K562 (cell line): ENCODE measurements at regions not wholly inside any gene's neighbourhood (a gene's known extent, or its start where the extent isn't known, plus 50 kb on each side); places are given as distances from the start of the nearest gene placed in this dataset.

Experiments
- ATAC-seq: fragments of 200-7000 bp; cut with Tn5 transposase; 3 replicates; pipeline ENCODE4 v1.9.1; 2020; ENCODE audit warnings: moderate library complexity
- BruUV-seq: library from RNA; stranded (reverse); fragments of 400-500 nt; replicated peaks from 2 replicates; lab custom pipeline; 2021; lab: Mats Ljungman, UMichigan
- CTCF ChIA-PET: fragments of 300-600 bp; formaldehyde crosslinking; extraction: SDS; loops from one replicate; lab custom pipeline; 2021; ENCODE audit warnings: low intra/inter-chr PET ratio; lab: Yijun Ruan, JAX
- POLR2A ChIA-PET: fragments of 300-600, 350-650 bp; sonication (Branson Sonifier 250); formaldehyde crosslinking; extraction: SDS; loops from one replicate; lab custom pipeline; 2021; ENCODE audit warnings: antibody characterized with exemption, inconsistent platforms; lab: Yijun Ruan, JAX
- DNase-seq, 4 experiments: peaks; one replicate each; pipeline versions ENCODE4 v3.0.0 to v3.0.0-alpha.2; 2011 to 2018; ENCODE audit warnings: low spot score in 3 of 4, mixed read lengths in 3 of 4; ENCODE audit errors: extremely low read depth in 1 of 4
- FAIRE-seq: peaks from 2 replicates; lab custom pipeline; 2011; peaks lifted over from hg19 to GRCh38; lab: Jason Lieb, UNC
- H2AFZ ChIP-seq: 2 replicates; pipeline ENCODE4 v1.6.0; 2011; ENCODE audit warnings: low read depth, low read length, control low read depth, inconsistent platforms
- H3K27ac ChIP-seq: fragments of 200-600 bp; 3 replicates; pipeline ENCODE4 v1.8.0; 2011; ENCODE audit warnings: low read depth, mild to moderate bottlenecking, control low read depth, inconsistent platforms, low read length, moderate library complexity, mixed read lengths; ENCODE audit errors: extremely low read depth
- H3K27me3 ChIP-seq, 2 experiments: fragments of 300-600 bp in 1 of 2; 2 replicates in 1 of 2; 3 replicates in 1 of 2; pipeline versions ENCODE4 v1.6.0 to v1.8.0; 2011; ENCODE audit warnings: inconsistent platforms in 2 of 2, low read length in 2 of 2, mild to moderate bottlenecking in 1 of 2, mixed read lengths in 1 of 2, moderate library complexity in 1 of 2; ENCODE audit not compliant: control insufficient read depth in 2 of 2, insufficient read depth in 2 of 2
- H3K36me3 ChIP-seq: fragments of 300-600 bp; 3 replicates; pipeline ENCODE4 v1.8.0; 2011; ENCODE audit warnings: mild to moderate bottlenecking, low read length, inconsistent platforms; ENCODE audit not compliant: control insufficient read depth, insufficient read depth
- H3K4me1 ChIP-seq, 2 experiments: fragments of 200-600 bp in 1 of 2; replicated peaks in 1 of 2; 2 replicates in 1 of 2; 3 replicates in 1 of 2; pipeline versions ENCODE4 v1.5.1 to v1.8.0; 2011; ENCODE audit warnings: inconsistent platforms in 2 of 2, low read length in 2 of 2, mild to moderate bottlenecking in 1 of 2, mixed read lengths in 1 of 2, moderate library complexity in 1 of 2; ENCODE audit not compliant: control insufficient read depth in 2 of 2, insufficient read depth in 2 of 2
- H3K4me2 ChIP-seq: 2 replicates; pipeline ENCODE4 v1.6.1; 2011; ENCODE audit warnings: low read length, control low read depth, inconsistent platforms, mixed read lengths; ENCODE audit not compliant: insufficient read depth
- H3K4me3 ChIP-seq: fragments of 200-600 bp; sonication (generic), shearing (Covaris generic); 2 replicates; pipeline ENCODE4 v1.5.1; 2016; ENCODE audit warnings: control low read depth, inconsistent platforms
- H3K79me2 ChIP-seq: fragments of 200-600 bp; 3 replicates; pipeline ENCODE4 v1.8.0; 2011; ENCODE audit warnings: low read length, inconsistent platforms; ENCODE audit not compliant: control insufficient read depth, insufficient read depth
- H3K9ac ChIP-seq, 2 experiments: 2 replicates each; pipeline versions ENCODE4 v1.6.0 to v1.6.1; 2011; ENCODE audit warnings: low read depth in 2 of 2, low read length in 2 of 2, control low read depth in 1 of 2, inconsistent platforms in 1 of 2, mild to moderate bottlenecking in 1 of 2, mixed read lengths in 1 of 2; ENCODE audit not compliant: insufficient read depth in 1 of 2
- H3K9me1 ChIP-seq: one replicate; pipeline ENCODE4 v1.6.0; 2011; ENCODE audit warnings: inconsistent platforms, mild to moderate bottlenecking, low read length, moderate library complexity; ENCODE audit not compliant: control insufficient read depth, insufficient read depth
- H3K9me3 ChIP-seq: replicated peaks from 2 replicates; pipeline ENCODE4 v1.5.1; 2011; ENCODE audit warnings: low read depth, low read length, inconsistent platforms; ENCODE audit not compliant: control insufficient read depth, insufficient read depth
- H4K20me1 ChIP-seq: replicated peaks from 2 replicates; pipeline ENCODE4 v1.6.1; 2011; ENCODE audit warnings: low read length, inconsistent platforms, mixed read lengths; ENCODE audit not compliant: control insufficient read depth, insufficient read depth
- BRF2 ChIP-seq: IDR thresholded peaks from 3 replicates; pipeline ENCODE4 v1.6.1; 2011; ENCODE audit warnings: borderline replicate concordance, mild to moderate bottlenecking; ENCODE audit not compliant: insufficient read length, insufficient read depth
- COPS2 ChIP-seq: fragments of 450-650 bp; conservative IDR thresholded peaks from 2 replicates; pipeline ENCODE4 v1.6.1; 2016; ENCODE audit warnings: mild to moderate bottlenecking, moderate library complexity
- CREB5 ChIP-seq: fragments of 250-450 bp; sonication (Bioruptor Pico); IDR thresholded peaks from 2 replicates; pipeline ENCODE4 v1.5.0; 2020; ENCODE audit warnings: mild to moderate bottlenecking
- FOXA3 ChIP-seq, 2 experiments: fragments of 450-650 bp in 1 of 2; sonication (generic) in 1 of 2; formaldehyde crosslinking; IDR thresholded peaks in 1 of 2; conservative IDR thresholded peaks in 1 of 2; 2 replicates each; pipeline versions ENCODE4 v1.4.0 to v1.8.0; 2020 to 2022; ENCODE audit warnings: mild to moderate bottlenecking in 2 of 2, missing genetic modification reagents in 1 of 2
- RAD21 ChIP-seq, 2 experiments: fragments of 250-450 bp in 1 of 2; fragments of 450-650 bp in 1 of 2; sonication (Bioruptor Pico) in 1 of 2; formaldehyde crosslinking in 1 of 2; IDR thresholded peaks in 1 of 2; conservative IDR thresholded peaks in 1 of 2; 2 replicates each; pipeline versions ENCODE4 v1.4.0 to v1.8.0; 2020 to 2022; ENCODE audit warnings: mild to moderate bottlenecking in 2 of 2, moderate library complexity in 1 of 2
- SIRT6 ChIP-seq: IDR thresholded peaks from one replicate; pipeline ENCODE4 v1.6.1; 2012; ENCODE audit warnings: low read depth, mild to moderate bottlenecking, control low read depth, inconsistent platforms, low read length, moderate library complexity
- WGBS: fragments of 100-300 bp; shearing (Covaris generic); methylation state at CpG from one replicate; pipeline ENCODE4 v1.1.6; 2016; ENCODE audit warnings: low coverage, mixed read lengths; ENCODE audit not compliant: insufficient coverage; ENCODE audit errors: missing lambda C conversion rate; 5-methylcytosine and 5-hydroxymethylcytosine counted together
- in situ Hi-C: fragments of 300-500 bp; cut with MboI; formaldehyde crosslinking; loops from 4 replicates; pipeline ENCODE4 v1.15.0; 2018; ENCODE audit warnings: inconsistent platforms, mixed read lengths
- intact Hi-C: fragments of 100-400 bp; cut with micrococcal nuclease; formaldehyde crosslinking; loops from 2 replicates; pipeline ENCODE4 v1.14.2; 2022

GRCh38 chr12:42962384-42962783, 372.8 kb upstream of the PRICKLE1 start:
- no TSS peak for BruUV-seq
- H3K4me3 ChIP-seq = no peak overlapping the region
- TF ChIP-seq COPS2 = no peak
- TF ChIP-seq CREB5 = no peak
- no peak for TF ChIP-seq RAD21 (CRISPR knock-in tag; conservative IDR thresholded peaks at IDR 0.05 in 1 of 2, IDR thresholded peaks at IDR 0.05 in 1 of 2)
- TF ChIP-seq FOXA3 (CRISPR knock-in tag; conservative IDR thresholded peaks at IDR 0.05 in 1 of 2, IDR thresholded peaks at IDR 0.05 in 1 of 2) = no peak
- no peak for TF ChIP-seq SIRT6
- no peak for TF ChIP-seq BRF2
- TF ChIP-seq, all 486 proteins: peak for 0
- DNase-seq (no peak), ATAC-seq (no peak), FAIRE-seq (no peak)
- H3K9ac ChIP-seq = no peak overlapping the region
- H3K79me2 ChIP-seq = no peaks in the 10 kb centered on the region
- H3K4me2 ChIP-seq = no peak overlapping the region
- in situ Hi-C loops = no loop called here
- H2AFZ ChIP-seq = no peak overlapping the region
- no peaks in the 10 kb centered on the region for H4K20me1 ChIP-seq
- H3K4me1 ChIP-seq = no peaks in the 10 kb centered on the region
- peaks cover 2% of the 10 kb centered on the region; the same call in 1 of the 2 replicates for H3K9me3 ChIP-seq
- intact Hi-C loops = no loop called here
- POLR2A ChIA-PET = no interaction called here
- H3K27ac ChIP-seq = no peak overlapping the region
- H3K27me3 ChIP-seq = no peaks in the 10 kb centered on the region
- 0% methylated on average over 2 of the region's 2 CpGs for WGBS
- CTCF ChIA-PET = no interaction called here
- H3K36me3 ChIP-seq = no peaks in the 10 kb centered on the region
- H3K9me1 ChIP-seq = no peaks in the 10 kb centered on the region
